GM23338 (cell line): ENCODE measurements at regions not wholly inside any gene's neighbourhood (a gene's known extent, or its start where the extent isn't known, plus 50 kb on each side); places are given as distances from the start of the nearest gene placed in this dataset.
A peak's percentile ranks its signal among the peaks of the same experiment; 100 is the strongest.

Experiments used
- ATAC-seq: fragments of 200-7000 bp; cut with Tn5 transposase; 3 replicates; pipeline ENCODE4 v1.9.1; 2020
- DNase-seq: peaks from one replicate; pipeline ENCODE4 v3.0.0-alpha.2; 2015; ENCODE audit warnings: low spot score
- H2AFZ ChIP-seq: fragments of 200-600 bp; sonication (generic); 2 replicates; pipeline ENCODE4 v1.8.0; 2016; ENCODE audit warnings: antibody characterized with exemption, mild to moderate bottlenecking, moderate library complexity
- H3F3A ChIP-seq: fragments of 200-600 bp; sonication (generic); replicated peaks from 2 replicates; pipeline ENCODE4 v1.8.0; 2017; ENCODE audit warnings: antibody characterized with exemption, mixed run types, low read depth
- H3K27ac ChIP-seq: fragments of 200-600 bp; sonication (generic); 2 replicates; pipeline ENCODE4 v1.6.1; 2016; ENCODE audit warnings: low read depth
- H3K27me3 ChIP-seq: fragments of 200-600 bp; sonication (generic); 2 replicates; pipeline ENCODE4 v1.8.0; 2016; ENCODE audit warnings: mild to moderate bottlenecking, mixed run types, moderate library complexity; ENCODE audit not compliant: insufficient read depth
- H3K36me3 ChIP-seq: fragments of 200-600 bp; sonication (generic); 2 replicates; pipeline ENCODE4 v1.8.0; 2016; ENCODE audit warnings: mild to moderate bottlenecking; ENCODE audit not compliant: insufficient read depth
- H3K4me1 ChIP-seq: fragments of 200-600 bp; sonication (generic); 2 replicates; pipeline ENCODE4 v1.8.0; 2016; ENCODE audit warnings: mild to moderate bottlenecking, moderate library complexity; ENCODE audit not compliant: insufficient read depth
- H3K4me2 ChIP-seq: fragments of 200-600 bp; sonication (generic); 2 replicates; pipeline ENCODE4 v1.7.1; 2017; ENCODE audit warnings: mixed run types
- H3K4me3 ChIP-seq: fragments of 200-600 bp; sonication (generic); 2 replicates; pipeline ENCODE4 v1.6.1; 2016; ENCODE audit warnings: mixed run types
- H3K79me2 ChIP-seq: fragments of 200-600 bp; sonication (generic); replicated peaks from 2 replicates; pipeline ENCODE4 v1.8.0; 2017; ENCODE audit warnings: mild to moderate bottlenecking; ENCODE audit not compliant: insufficient read depth
- H3K9me2 ChIP-seq: fragments of 200-600 bp; sonication (generic); 2 replicates; pipeline ENCODE4 v1.8.0; 2017; ENCODE audit not compliant: insufficient read depth
- H4K20me1 ChIP-seq: fragments of 200-600 bp; sonication (generic); replicated peaks from 2 replicates; pipeline ENCODE4 v1.8.0; 2017; ENCODE audit warnings: mild to moderate bottlenecking; ENCODE audit not compliant: insufficient read depth
- H3K27ac Mint-ChIP-seq: 2 replicates; pipeline ENCODE4 v1.8.0; 2020; ENCODE audit warnings: inconsistent platforms, mild to moderate bottlenecking, moderate library complexity, mixed read lengths
- H3K27me3 Mint-ChIP-seq: 3 replicates; pipeline ENCODE4 v1.8.0; 2022; ENCODE audit warnings: low read depth, mild to moderate bottlenecking, moderate library complexity, mixed read lengths, inconsistent platforms; ENCODE audit not compliant: insufficient read depth, poor library complexity
- H3K36me3 Mint-ChIP-seq: 3 replicates; pipeline ENCODE4 v1.8.0; 2021; ENCODE audit warnings: low read depth, mild to moderate bottlenecking, inconsistent platforms, moderate library complexity, mixed read lengths
- H3K4me1 Mint-ChIP-seq: 3 replicates; pipeline ENCODE4 v1.8.0; 2020; ENCODE audit warnings: mild to moderate bottlenecking, inconsistent platforms, mixed read lengths
- H3K4me3 Mint-ChIP-seq: 3 replicates; pipeline ENCODE4 v1.8.0; 2021; ENCODE audit warnings: moderate library complexity, mild to moderate bottlenecking, inconsistent platforms, mixed read lengths
- H3K9me3 Mint-ChIP-seq: 3 replicates; pipeline ENCODE4 v1.8.0; 2020; ENCODE audit warnings: moderate library complexity, mild to moderate bottlenecking, inconsistent platforms, mixed read lengths
- CREB1 ChIP-seq: fragments of 250-450 bp; sonication (Bioruptor Pico); IDR thresholded peaks from 2 replicates; pipeline ENCODE4 v1.5.0; 2020; ENCODE audit warnings: low read depth, mild to moderate bottlenecking, moderate library complexity
- EZH2 ChIP-seq: fragments of 200-600 bp; sonication (generic); IDR thresholded peaks from one replicate; pipeline ENCODE4 v1.8.0; 2017; ENCODE audit warnings: antibody characterized with exemption, mild to moderate bottlenecking, low read depth; ENCODE audit not compliant: unreplicated experiment
- EZH2phosphoT487 ChIP-seq: fragments of 200-600 bp; sonication (generic); IDR thresholded peaks from one replicate; pipeline ENCODE4 v1.8.1; 2018; ENCODE audit warnings: antibody characterized with exemption; ENCODE audit not compliant: unreplicated experiment
- NANOG ChIP-seq: IDR thresholded peaks from 2 replicates; pipeline ENCODE4 v1.6.1; 2016; ENCODE audit warnings: antibody characterized with exemption, borderline replicate concordance
- POLR2AphosphoS5 ChIP-seq: IDR thresholded peaks from 2 replicates; pipeline ENCODE4 v1.6.1; 2016; ENCODE audit warnings: antibody characterized with exemption, low read depth
- ZNF331 ChIP-seq: fragments of 250-450 bp; sonication (Bioruptor Pico); IDR thresholded peaks from 2 replicates; pipeline ENCODE4 v1.5.0; 2020; ENCODE audit warnings: low read depth, mild to moderate bottlenecking, moderate library complexity
- TF ChIP-seq, protein P1 (sequence below): IDR thresholded peaks from 2 replicates; pipeline ENCODE4 v1.6.1; 2016; ENCODE audit warnings: antibody characterized with exemption
- TF ChIP-seq, protein P2 (sequence below): IDR thresholded peaks from one replicate; pipeline ENCODE4 v1.6.1; 2018; ENCODE audit warnings: antibody characterized with exemption; ENCODE audit not compliant: unreplicated experiment
- TF ChIP-seq, protein P3 (sequence below): fragments of 250-450 bp; sonication (Bioruptor Pico); IDR thresholded peaks from 2 replicates; pipeline ENCODE4 v1.5.0; 2020; ENCODE audit warnings: mild to moderate bottlenecking, moderate library complexity

DNA sequence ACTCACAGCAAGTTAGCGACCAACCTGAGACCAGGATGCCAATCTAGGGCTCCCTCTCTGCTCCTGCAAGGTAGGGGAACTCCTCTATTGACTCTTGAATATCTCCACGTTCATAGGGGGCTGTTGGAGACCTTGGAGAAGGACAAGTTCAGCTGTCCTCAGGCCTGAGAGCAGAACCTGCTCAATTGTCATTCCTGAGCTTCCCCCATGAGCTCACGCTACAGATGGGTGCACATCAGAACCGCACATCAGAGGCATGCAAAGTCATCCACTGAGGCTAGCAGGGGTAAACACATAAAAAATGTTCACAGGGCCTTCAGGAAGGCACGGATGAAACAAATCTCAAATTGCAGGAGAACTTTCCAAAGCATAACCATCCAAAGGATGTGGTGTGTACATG, 168.8 kb upstream of the ZNF507 start:
- H3K9me3 Mint-ChIP-seq = no peaks in the 10 kb centered on the region
- H3K36me3 Mint-ChIP-seq = no peaks in the 10 kb centered on the region
- Histone ChIP-seq H3K4me3 (no peak overlapping the region), H4K20me1 (no peaks in the 10 kb centered on the region), H3K27ac (no peak overlapping the region), H3K4me2 (no peak overlapping the region), H3K4me1 (no peaks in the 10 kb centered on the region; the same call in 1 of the 2 replicates), H3K36me3 (no peaks in the 10 kb centered on the region), H3F3A (no peaks in the 10 kb centered on the region), H3K79me2 (no peaks in the 10 kb centered on the region), H2AFZ (0 out of 2 replicates have a peak overlapping the region, but pooled peaks have one; percentile 59), H3K9me2 (no peaks in the 10 kb centered on the region), H3K27me3 (no peaks in the 10 kb centered on the region)
- H3K4me3 Mint-ChIP-seq = no peak overlapping the region
- peaks cover 14% of the 10 kb centered on the region; the same call in 2 of the 3 replicates for H3K4me1 Mint-ChIP-seq
- no peak overlapping the region for H3K27ac Mint-ChIP-seq
- DNase-seq (no peak), ATAC-seq (no peak)
- no peaks in the 10 kb centered on the region for H3K27me3 Mint-ChIP-seq
- TF ChIP-seq CREB1 (CRISPR knock-in tag) = no peak
- TF ChIP-seq NANOG = no peak
- TF ChIP-seq EZH2 = no peak
- no peak for TF ChIP-seq EZH2phosphoT487
- TF ChIP-seq, protein P1, sequence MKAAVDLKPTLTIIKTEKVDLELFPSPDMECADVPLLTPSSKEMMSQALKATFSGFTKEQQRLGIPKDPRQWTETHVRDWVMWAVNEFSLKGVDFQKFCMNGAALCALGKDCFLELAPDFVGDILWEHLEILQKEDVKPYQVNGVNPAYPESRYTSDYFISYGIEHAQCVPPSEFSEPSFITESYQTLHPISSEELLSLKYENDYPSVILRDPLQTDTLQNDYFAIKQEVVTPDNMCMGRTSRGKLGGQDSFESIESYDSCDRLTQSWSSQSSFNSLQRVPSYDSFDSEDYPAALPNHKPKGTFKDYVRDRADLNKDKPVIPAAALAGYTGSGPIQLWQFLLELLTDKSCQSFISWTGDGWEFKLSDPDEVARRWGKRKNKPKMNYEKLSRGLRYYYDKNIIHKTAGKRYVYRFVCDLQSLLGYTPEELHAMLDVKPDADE = no peak
- no peak for TF ChIP-seq ZNF331 (CRISPR knock-in tag)
- TF ChIP-seq POLR2AphosphoS5 = no peak
- TF ChIP-seq, protein P2, sequence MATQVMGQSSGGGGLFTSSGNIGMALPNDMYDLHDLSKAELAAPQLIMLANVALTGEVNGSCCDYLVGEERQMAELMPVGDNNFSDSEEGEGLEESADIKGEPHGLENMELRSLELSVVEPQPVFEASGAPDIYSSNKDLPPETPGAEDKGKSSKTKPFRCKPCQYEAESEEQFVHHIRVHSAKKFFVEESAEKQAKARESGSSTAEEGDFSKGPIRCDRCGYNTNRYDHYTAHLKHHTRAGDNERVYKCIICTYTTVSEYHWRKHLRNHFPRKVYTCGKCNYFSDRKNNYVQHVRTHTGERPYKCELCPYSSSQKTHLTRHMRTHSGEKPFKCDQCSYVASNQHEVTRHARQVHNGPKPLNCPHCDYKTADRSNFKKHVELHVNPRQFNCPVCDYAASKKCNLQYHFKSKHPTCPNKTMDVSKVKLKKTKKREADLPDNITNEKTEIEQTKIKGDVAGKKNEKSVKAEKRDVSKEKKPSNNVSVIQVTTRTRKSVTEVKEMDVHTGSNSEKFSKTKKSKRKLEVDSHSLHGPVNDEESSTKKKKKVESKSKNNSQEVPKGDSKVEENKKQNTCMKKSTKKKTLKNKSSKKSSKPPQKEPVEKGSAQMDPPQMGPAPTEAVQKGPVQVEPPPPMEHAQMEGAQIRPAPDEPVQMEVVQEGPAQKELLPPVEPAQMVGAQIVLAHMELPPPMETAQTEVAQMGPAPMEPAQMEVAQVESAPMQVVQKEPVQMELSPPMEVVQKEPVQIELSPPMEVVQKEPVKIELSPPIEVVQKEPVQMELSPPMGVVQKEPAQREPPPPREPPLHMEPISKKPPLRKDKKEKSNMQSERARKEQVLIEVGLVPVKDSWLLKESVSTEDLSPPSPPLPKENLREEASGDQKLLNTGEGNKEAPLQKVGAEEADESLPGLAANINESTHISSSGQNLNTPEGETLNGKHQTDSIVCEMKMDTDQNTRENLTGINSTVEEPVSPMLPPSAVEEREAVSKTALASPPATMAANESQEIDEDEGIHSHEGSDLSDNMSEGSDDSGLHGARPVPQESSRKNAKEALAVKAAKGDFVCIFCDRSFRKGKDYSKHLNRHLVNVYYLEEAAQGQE = no peak
- TF ChIP-seq, protein P3, sequence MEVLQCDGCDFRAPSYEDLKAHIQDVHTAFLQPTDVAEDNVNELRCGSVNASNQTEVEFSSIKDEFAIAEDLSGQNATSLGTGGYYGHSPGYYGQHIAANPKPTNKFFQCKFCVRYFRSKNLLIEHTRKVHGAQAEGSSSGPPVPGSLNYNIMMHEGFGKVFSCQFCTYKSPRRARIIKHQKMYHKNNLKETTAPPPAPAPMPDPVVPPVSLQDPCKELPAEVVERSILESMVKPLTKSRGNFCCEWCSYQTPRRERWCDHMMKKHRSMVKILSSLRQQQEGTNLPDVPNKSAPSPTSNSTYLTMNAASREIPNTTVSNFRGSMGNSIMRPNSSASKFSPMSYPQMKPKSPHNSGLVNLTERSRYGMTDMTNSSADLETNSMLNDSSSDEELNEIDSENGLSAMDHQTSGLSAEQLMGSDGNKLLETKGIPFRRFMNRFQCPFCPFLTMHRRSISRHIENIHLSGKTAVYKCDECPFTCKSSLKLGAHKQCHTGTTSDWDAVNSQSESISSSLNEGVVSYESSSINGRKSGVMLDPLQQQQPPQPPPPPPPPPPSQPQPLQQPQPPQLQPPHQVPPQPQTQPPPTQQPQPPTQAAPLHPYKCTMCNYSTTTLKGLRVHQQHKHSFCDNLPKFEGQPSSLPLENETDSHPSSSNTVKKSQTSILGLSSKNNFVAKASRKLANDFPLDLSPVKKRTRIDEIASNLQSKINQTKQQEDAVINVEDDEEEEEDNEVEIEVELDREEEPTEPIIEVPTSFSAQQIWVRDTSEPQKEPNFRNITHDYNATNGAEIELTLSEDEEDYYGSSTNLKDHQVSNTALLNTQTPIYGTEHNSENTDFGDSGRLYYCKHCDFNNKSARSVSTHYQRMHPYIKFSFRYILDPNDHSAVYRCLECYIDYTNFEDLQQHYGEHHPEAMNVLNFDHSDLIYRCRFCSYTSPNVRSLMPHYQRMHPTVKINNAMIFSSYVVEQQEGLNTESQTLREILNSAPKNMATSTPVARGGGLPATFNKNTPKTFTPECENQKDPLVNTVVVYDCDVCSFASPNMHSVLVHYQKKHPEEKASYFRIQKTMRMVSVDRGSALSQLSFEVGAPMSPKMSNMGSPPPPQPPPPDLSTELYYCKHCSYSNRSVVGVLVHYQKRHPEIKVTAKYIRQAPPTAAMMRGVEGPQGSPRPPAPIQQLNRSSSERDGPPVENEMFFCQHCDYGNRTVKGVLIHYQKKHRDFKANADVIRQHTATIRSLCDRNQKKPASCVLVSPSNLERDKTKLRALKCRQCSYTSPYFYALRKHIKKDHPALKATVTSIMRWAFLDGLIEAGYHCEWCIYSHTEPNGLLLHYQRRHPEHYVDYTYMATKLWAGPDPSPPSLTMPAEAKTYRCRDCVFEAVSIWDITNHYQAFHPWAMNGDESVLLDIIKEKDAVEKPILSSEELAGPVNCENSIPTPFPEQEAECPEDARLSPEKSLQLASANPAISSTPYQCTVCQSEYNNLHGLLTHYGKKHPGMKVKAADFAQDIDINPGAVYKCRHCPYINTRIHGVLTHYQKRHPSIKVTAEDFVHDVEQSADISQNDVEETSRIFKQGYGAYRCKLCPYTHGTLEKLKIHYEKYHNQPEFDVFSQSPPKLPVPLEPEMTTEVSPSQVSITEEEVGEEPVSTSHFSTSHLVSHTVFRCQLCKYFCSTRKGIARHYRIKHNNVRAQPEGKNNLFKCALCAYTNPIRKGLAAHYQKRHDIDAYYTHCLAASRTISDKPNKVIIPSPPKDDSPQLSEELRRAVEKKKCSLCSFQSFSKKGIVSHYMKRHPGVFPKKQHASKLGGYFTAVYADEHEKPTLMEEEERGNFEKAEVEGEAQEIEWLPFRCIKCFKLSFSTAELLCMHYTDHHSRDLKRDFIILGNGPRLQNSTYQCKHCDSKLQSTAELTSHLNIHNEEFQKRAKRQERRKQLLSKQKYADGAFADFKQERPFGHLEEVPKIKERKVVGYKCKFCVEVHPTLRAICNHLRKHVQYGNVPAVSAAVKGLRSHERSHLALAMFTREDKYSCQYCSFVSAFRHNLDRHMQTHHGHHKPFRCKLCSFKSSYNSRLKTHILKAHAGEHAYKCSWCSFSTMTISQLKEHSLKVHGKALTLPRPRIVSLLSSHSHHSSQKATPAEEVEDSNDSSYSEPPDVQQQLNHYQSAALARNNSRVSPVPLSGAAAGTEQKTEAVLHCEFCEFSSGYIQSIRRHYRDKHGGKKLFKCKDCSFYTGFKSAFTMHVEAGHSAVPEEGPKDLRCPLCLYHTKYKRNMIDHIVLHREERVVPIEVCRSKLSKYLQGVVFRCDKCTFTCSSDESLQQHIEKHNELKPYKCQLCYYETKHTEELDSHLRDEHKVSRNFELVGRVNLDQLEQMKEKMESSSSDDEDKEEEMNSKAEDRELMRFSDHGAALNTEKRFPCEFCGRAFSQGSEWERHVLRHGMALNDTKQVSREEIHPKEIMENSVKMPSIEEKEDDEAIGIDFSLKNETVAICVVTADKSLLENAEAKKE = no peak
